Neural cell (in vitro differentiated cells): ENCODE measurements at regions not wholly inside any gene's neighbourhood (a gene's known extent, or its start where the extent isn't known, plus 50 kb on each side); places are given as distances from the start of the nearest gene placed in this dataset.

Experiments used
- H2AFZ ChIP-seq: fragments of 200-600, 300-800 bp; sonication (generic), shearing (Covaris generic); 2 replicates; pipeline ENCODE4 v1.6.0; 2014; ENCODE audit warnings: low read depth, mild to moderate bottlenecking, antibody characterized with exemption, low read length, moderate library complexity
- H3F3A ChIP-seq: fragments of 200-600 bp; shearing (Covaris generic); 2 replicates; pipeline ENCODE4 v1.6.1; 2016; ENCODE audit warnings: mild to moderate bottlenecking, moderate library complexity, mixed read lengths, antibody characterized with exemption, low read length; ENCODE audit not compliant: insufficient read depth, poor library complexity, severe bottlenecking
- H3K27ac ChIP-seq: fragments of 200-600, 300-800 bp; sonication (generic), shearing (Covaris generic); 2 replicates; pipeline ENCODE4 v1.5.1; 2014; ENCODE audit warnings: mild to moderate bottlenecking, low read length, moderate library complexity
- H3K27me3 ChIP-seq: fragments of 300-800, 200-600 bp; sonication (generic), shearing (Covaris generic); 2 replicates; pipeline ENCODE4 v1.6.0; 2014; ENCODE audit warnings: mild to moderate bottlenecking, low read depth, low read length, moderate library complexity; ENCODE audit not compliant: insufficient read depth
- H3K36me3 ChIP-seq: fragments of 300-800, 200-600 bp; sonication (generic), shearing (Covaris generic); 2 replicates; pipeline ENCODE4 v1.5.1; 2014; ENCODE audit warnings: mild to moderate bottlenecking, antibody characterized with exemption, low read length, moderate library complexity; ENCODE audit not compliant: insufficient read depth
- H3K4me2 ChIP-seq: fragments of 300-800, 200-600 bp; sonication (generic), shearing (Covaris generic); 2 replicates; pipeline ENCODE4 v1.6.0; 2014; ENCODE audit warnings: mild to moderate bottlenecking, low read length
- H3K4me3 ChIP-seq: fragments of 300-800, 200-600 bp; sonication (generic), shearing (Covaris generic); 2 replicates; pipeline ENCODE4 v1.5.1; 2014; ENCODE audit warnings: mild to moderate bottlenecking, low read length, moderate library complexity
- H3K79me2 ChIP-seq: fragments of 200-600 bp; shearing (Covaris generic); replicated peaks from 2 replicates; pipeline ENCODE4 v1.6.0; 2014; ENCODE audit warnings: mild to moderate bottlenecking, low read length, moderate library complexity; ENCODE audit not compliant: insufficient read depth
- H3K9ac ChIP-seq: fragments of 300-800, 200-600 bp; sonication (generic), shearing (Covaris generic); 2 replicates; pipeline ENCODE4 v1.6.1; 2016; ENCODE audit warnings: mild to moderate bottlenecking, low read length, mixed read lengths
- H3K9me2 ChIP-seq: fragments of 200-600 bp; shearing (Covaris generic); 2 replicates; pipeline ENCODE4 v1.6.1; 2016; ENCODE audit warnings: mild to moderate bottlenecking, low read length, mixed read lengths; ENCODE audit not compliant: insufficient read depth
- H3K9me3 ChIP-seq: fragments of 200-600, 300-800 bp; sonication (generic), shearing (Covaris generic); 2 replicates; pipeline ENCODE4 v1.6.1; 2016; ENCODE audit warnings: mild to moderate bottlenecking, mixed run types, low read length, moderate library complexity, mixed read lengths
- H4K20me1 ChIP-seq: fragments of 200-600 bp; shearing (Covaris generic); 2 replicates; pipeline ENCODE4 v1.6.1; 2016; ENCODE audit warnings: mild to moderate bottlenecking, mixed run types; ENCODE audit not compliant: insufficient read depth
- EP300 ChIP-seq: fragments of 450-650 bp; conservative IDR thresholded peaks from 2 replicates; pipeline ENCODE4 v1.6.1; 2014; ENCODE audit warnings: antibody characterized with exemption, mild to moderate bottlenecking, moderate library complexity; ENCODE audit not compliant: poor library complexity, severe bottlenecking
- EZH2 ChIP-seq: fragments of 200-600, 300-800 bp; shearing (Covaris generic), sonication (generic); IDR thresholded peaks from 2 replicates; pipeline ENCODE4 v1.6.1; 2014; ENCODE audit warnings: antibody characterized with exemption, low read length, borderline replicate concordance, mild to moderate bottlenecking; ENCODE audit not compliant: insufficient read depth, poor library complexity, severe bottlenecking
- MXI1 ChIP-seq: fragments of 450-650 bp; conservative IDR thresholded peaks from 2 replicates; pipeline ENCODE4 v1.6.1; 2014; ENCODE audit warnings: antibody characterized with exemption, mild to moderate bottlenecking; ENCODE audit not compliant: poor library complexity, severe bottlenecking
- POLR2AphosphoS5 ChIP-seq: IDR thresholded peaks from 2 replicates; pipeline ENCODE4 v1.6.1; 2012
- RAD21 ChIP-seq: fragments of 450-650 bp; conservative IDR thresholded peaks from 2 replicates; pipeline ENCODE4 v1.6.1; 2014; ENCODE audit warnings: antibody characterized with exemption, mild to moderate bottlenecking, moderate library complexity
- SMC3 ChIP-seq: fragments of 450-650 bp; conservative IDR thresholded peaks from 2 replicates; pipeline ENCODE4 v1.6.1; 2014; ENCODE audit warnings: antibody characterized with exemption, mild to moderate bottlenecking, moderate library complexity; ENCODE audit not compliant: poor library complexity
- TAF1 ChIP-seq: IDR thresholded peaks from 2 replicates; pipeline ENCODE4 v1.6.1; 2012; ENCODE audit warnings: low read depth
- TF ChIP-seq, protein P1 (sequence below): IDR thresholded peaks from 2 replicates; pipeline ENCODE4 v1.6.1; 2012; ENCODE audit warnings: borderline replicate concordance
- TF ChIP-seq, protein P2 (sequence below): fragments of 450-650 bp; IDR thresholded peaks from 2 replicates; pipeline ENCODE4 v1.5.1; 2014; ENCODE audit warnings: antibody characterized with exemption, mild to moderate bottlenecking, moderate library complexity; ENCODE audit not compliant: poor library complexity, severe bottlenecking

DNA sequence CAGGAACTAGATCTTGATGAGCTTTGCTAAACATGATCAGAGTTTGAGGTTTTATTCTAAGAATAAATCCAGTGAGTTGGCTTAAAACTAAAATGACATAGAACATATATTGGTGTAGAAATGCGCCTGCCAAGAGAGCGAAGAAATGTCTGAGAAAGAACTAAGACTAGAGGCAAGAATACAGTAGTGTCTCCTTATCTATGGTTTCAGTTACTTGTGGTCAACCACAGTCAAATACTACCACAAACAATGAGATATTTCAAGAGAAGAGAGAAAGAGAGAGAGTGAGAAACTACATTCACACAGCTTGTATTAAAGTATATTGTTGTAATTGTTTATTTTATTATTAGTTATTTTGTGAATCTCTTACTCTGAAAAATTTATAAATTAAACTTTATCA lies 254.4 kb upstream of the CDH10 start:
- Histone ChIP-seq H3K4me2 (no peak overlapping the region), H3K9ac (no peak overlapping the region), H4K20me1 (no peaks in the 10 kb centered on the region), H3K27ac (no peak overlapping the region), H3K79me2 (no peaks in the 10 kb centered on the region), H3K4me3 (no peak overlapping the region), H2AFZ (no peak overlapping the region), H3K9me2 (no peaks in the 10 kb centered on the region), H3K36me3 (no peaks in the 10 kb centered on the region), H3F3A (no peaks in the 10 kb centered on the region), H3K27me3 (no peaks in the 10 kb centered on the region), H3K9me3 (no peaks in the 10 kb centered on the region)
- TF ChIP-seq EZH2 (no peak), EP300 (no peak), RAD21 (no peak), SMC3 (no peak), TAF1 (no peak)
- TF ChIP-seq, protein P1, sequence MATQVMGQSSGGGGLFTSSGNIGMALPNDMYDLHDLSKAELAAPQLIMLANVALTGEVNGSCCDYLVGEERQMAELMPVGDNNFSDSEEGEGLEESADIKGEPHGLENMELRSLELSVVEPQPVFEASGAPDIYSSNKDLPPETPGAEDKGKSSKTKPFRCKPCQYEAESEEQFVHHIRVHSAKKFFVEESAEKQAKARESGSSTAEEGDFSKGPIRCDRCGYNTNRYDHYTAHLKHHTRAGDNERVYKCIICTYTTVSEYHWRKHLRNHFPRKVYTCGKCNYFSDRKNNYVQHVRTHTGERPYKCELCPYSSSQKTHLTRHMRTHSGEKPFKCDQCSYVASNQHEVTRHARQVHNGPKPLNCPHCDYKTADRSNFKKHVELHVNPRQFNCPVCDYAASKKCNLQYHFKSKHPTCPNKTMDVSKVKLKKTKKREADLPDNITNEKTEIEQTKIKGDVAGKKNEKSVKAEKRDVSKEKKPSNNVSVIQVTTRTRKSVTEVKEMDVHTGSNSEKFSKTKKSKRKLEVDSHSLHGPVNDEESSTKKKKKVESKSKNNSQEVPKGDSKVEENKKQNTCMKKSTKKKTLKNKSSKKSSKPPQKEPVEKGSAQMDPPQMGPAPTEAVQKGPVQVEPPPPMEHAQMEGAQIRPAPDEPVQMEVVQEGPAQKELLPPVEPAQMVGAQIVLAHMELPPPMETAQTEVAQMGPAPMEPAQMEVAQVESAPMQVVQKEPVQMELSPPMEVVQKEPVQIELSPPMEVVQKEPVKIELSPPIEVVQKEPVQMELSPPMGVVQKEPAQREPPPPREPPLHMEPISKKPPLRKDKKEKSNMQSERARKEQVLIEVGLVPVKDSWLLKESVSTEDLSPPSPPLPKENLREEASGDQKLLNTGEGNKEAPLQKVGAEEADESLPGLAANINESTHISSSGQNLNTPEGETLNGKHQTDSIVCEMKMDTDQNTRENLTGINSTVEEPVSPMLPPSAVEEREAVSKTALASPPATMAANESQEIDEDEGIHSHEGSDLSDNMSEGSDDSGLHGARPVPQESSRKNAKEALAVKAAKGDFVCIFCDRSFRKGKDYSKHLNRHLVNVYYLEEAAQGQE = no peak

DNA sequence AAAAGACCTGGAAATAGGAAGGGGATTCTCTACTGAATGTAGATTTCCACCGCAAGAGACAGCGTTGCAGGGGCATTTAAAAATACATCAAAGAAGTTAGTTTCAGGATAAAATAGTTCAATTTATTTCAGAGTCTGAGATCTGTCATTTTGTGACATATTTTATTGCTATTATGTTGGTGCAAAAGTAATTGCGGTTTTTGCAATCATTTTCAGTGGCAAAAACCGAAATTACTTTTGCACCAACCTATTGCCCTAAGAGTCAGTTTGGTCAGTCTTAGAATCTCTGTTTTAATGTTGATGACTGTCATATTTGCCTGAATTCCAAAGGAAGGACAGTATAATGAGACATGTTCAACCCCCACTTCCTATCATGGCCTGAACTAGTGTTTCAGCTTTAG lies 219.5 kb upstream of the CDH10 start:
- Histone ChIP-seq H3K9me2 (no peaks in the 10 kb centered on the region), H3F3A (no peaks in the 10 kb centered on the region), H3K79me2 (no peaks in the 10 kb centered on the region), H3K27ac (no peak overlapping the region), H3K4me2 (no peak overlapping the region), H3K4me3 (no peak overlapping the region), H3K27me3 (no peaks in the 10 kb centered on the region), H3K36me3 (no peaks in the 10 kb centered on the region), H2AFZ (no peak overlapping the region), H4K20me1 (no peaks in the 10 kb centered on the region), H3K9me3 (no peaks in the 10 kb centered on the region), H3K9ac (no peak overlapping the region)
- TF ChIP-seq, protein P1 = no peak

DNA sequence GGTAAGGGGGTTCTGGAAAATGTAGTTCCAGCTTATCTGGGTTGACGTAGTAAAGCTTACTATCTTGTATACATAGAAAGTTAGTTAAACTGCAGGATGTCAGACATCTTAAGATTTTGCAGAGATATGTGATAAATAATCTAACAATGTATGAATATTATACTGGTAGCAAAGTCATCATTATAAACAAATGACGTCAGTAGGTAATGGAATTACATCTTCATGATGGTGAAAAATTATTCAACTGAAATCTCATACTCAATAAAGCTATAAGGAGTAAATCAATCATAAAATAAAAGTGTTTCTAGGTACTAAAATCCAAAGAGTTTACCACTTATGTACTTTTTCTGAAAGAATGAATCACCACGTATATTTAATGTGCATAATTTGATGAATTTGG lies 217.3 kb upstream of the CDH10 start:
- no peaks in the 10 kb centered on the region for H3K36me3 ChIP-seq
- no peaks in the 10 kb centered on the region for H3K79me2 ChIP-seq
- TF ChIP-seq, protein P1 = no peak
- TF ChIP-seq RAD21 (no peak), MXI1 (no peak), POLR2AphosphoS5 (no peak), EP300 (no peak), EZH2 (no peak), SMC3 (no peak), TAF1 (no peak)
- TF ChIP-seq, protein P2, sequence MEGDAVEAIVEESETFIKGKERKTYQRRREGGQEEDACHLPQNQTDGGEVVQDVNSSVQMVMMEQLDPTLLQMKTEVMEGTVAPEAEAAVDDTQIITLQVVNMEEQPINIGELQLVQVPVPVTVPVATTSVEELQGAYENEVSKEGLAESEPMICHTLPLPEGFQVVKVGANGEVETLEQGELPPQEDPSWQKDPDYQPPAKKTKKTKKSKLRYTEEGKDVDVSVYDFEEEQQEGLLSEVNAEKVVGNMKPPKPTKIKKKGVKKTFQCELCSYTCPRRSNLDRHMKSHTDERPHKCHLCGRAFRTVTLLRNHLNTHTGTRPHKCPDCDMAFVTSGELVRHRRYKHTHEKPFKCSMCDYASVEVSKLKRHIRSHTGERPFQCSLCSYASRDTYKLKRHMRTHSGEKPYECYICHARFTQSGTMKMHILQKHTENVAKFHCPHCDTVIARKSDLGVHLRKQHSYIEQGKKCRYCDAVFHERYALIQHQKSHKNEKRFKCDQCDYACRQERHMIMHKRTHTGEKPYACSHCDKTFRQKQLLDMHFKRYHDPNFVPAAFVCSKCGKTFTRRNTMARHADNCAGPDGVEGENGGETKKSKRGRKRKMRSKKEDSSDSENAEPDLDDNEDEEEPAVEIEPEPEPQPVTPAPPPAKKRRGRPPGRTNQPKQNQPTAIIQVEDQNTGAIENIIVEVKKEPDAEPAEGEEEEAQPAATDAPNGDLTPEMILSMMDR = no peak
- no peak overlapping the region for H3K4me3 ChIP-seq
- no peak overlapping the region for H3K9ac ChIP-seq
- H3K27ac ChIP-seq = no peak overlapping the region
- H3F3A ChIP-seq = no peaks in the 10 kb centered on the region
- no peaks in the 10 kb centered on the region for H3K9me2 ChIP-seq
- no peaks in the 10 kb centered on the region for H3K27me3 ChIP-seq
- no peaks in the 10 kb centered on the region for H3K9me3 ChIP-seq
- no peak overlapping the region for H3K4me2 ChIP-seq
- H2AFZ ChIP-seq = no peak overlapping the region
- no peaks in the 10 kb centered on the region for H4K20me1 ChIP-seq
